Left kidney (tissue), 1 donor: ENCODE measurements at regions not wholly inside any gene's neighbourhood (a gene's known extent, or its start where the extent isn't known, plus 50 kb on each side); places are given as distances from the start of the nearest gene placed in this dataset.

Experiments used
- DNase-seq: peaks from one replicate; pipeline ENCODE4 v3.0.0-alpha.2; 2013

DNA sequence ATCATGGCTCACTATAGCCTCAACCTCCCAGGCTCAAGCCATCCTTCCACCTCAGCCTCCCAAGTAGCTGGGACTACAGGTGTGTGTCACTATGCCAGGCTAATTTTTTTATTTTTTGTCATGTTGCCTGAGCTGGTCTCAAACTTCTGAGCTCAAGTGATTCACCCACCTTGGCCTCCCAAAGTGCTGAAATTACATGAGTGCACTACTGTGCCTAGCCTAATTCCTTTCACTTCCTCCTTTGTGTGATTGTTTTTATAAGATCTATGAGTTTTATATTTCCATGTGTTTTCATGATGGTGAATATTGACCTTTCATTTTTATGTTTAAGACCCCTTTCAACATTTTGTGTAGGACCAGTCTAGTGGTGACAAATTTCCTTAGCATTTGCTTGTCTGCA lies 55.2 kb upstream of the IL12B start:
- DNase-seq = no peak

DNA sequence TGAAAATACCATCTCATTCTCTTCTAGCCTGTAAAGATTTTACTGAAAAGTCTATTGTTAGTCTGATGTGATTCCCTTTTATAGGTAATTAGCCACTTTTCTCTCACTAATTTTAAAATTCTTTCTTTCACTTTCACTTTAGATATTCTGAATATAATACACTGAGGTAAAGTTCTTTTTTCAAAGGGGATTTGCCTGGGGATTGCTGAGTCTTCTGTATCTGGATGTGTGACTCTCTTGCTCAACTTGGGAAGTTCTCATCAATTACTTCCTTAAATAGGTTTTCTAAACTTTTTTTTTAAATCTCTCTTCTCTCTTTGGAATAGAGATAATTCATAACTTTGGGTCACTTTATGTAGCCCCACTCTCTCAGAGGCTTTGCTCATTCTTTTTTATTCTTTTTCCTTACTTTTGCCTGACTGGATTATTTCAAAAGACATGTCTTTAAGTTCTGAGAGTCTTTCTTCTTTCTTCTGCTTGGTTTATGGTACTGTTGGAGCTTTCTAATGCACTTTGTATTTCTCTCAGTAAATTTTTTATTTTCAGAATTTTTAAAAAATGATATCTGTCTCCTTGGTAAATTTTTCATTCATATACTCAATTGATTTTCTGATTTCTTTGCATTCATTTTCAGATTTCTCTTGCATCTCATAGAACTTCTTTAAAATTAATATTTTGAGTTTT lies 55.9 kb upstream of the IL12B start:
- no peak for DNase-seq

DNA sequence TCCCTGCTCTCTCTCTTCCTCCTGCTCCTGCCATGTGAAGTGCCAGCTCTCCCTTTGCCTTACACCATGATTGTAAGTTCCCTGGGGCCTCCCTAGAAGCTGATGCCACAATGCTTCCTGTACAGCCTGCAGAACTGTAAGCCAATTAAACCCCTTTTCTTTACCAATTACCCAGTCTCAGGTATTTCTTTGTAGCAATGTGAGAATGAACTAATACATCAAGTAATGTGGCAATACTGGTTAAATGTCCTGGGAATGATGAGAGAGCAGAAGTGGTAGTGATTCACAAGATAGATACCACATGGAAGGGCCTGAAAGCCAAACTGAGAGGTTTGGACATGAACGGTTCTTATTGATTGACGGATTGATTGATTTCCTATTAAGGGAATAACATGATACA lies 62.6 kb upstream of the IL12B start:
- no peak for DNase-seq

DNA sequence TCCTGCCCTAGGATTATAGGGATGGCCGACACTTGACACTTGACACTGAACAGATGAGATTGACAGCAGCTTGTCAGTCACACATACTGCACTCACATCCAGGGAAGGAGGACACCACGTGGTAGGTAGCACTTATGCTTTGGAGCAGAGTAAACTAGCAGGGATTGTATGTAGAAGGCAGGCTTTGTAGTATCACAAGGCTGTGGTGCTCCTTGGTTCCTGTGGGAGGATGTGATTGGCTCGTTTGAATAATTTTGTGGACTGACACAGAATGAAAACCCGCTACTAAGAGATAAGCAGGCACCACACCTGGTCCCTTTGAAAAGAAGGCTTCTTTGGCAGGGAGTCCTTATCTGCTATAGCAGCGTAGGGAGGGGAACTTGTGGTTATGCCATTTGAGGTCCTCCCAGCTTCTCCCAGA lies 63.6 kb upstream of the IL12B start:
- DNase-seq = no peak

DNA sequence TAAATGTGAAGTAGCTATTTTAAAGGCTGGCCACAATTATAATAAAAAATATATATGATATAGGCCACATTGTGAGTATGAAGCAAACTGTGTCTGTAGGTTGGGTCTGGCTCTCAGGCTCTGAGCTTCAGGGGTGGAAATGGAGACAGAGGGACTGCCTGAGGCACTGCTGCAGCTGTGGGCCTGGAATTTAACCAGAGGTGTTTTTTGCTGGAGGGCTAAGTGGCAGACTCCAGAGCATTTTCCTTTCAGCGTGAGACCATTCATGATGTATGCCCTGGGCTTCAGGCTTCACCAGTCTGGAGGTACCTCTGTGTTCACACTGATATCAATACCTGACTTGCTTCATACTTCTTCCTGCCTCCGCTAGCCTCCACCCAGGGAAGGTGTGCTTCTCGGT lies 64.9 kb upstream of the IL12B start:
- DNase-seq = no peak

DNA sequence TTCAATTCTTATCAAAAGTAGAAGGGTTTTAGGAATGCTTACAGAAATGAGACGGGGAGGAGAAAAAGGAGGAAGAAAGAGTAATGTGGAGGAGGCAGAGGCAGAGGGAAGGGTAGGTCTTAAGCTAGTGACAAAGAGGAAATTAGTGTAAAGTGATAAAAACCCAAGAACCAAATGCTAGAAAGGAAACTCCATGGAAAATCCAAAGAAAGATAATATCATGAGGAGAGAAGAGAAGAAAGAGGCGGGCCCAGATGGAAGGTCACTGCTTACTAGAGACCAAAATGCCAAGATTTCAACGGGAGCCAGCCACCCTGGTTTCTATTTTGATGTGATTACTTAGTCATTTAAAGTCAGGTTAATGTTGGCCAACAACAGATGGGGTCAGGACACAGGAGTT lies 68.6 kb upstream of the IL12B start:
- no peak for DNase-seq

DNA sequence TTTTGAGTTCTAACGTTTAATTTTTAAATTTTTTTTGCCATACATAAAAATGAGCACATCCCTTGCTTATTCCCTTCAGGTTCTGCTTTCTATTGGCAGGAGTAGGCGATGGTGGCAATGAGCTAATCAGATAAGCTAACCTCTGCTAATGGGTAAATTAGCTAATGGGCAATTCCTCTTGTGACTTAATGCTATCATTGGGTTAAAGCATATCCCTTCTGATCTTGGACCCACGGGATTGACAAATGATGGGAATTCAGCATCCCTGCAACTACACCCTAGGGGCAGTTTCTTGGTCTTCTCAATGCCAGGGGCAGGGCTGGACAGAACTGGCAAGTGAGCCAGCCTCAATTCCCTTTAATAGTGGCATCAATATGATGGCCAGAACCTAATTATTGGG lies 70.2 kb upstream of the IL12B start:
- no peak for DNase-seq

DNA sequence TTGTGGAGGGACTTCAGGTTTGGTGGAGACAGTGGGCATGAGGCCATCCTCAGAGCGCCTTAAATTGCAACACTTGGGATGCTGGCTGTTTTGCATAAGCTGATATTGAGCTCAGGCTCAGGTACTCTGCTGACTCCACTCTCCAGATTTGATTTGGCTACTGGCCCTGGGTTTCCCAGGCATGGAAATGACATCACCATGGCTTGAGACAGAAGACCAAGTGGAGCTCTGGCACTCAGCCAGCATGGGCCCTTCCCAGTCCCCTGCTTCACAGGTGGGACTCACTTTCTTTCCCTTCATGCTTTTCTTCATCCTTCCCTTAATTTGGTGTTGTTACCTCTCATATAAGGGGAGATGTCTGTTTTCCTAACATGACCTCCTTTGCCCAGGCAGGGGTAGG lies 72.0 kb upstream of the IL12B start:
- no peak for DNase-seq

DNA sequence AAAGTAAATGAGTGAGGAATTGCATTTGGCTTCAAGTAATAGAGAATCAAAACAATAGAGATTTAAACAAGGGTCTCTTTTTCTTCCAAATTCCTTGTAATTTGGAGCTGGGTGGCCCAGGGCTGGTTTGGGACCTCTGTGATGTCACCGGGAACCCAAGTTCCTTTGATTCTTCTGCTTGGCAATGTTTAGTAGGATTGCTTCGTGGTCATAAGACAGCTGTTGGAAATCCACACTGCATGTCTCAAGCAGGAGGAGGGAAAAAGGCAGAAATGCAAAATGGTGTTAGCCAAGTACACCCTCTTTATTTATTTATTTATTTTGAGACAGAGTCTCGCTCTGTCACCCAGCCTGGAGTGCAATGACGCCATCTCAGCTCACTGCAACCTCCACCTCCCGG lies 72.6 kb upstream of the IL12B start:
- no peak for DNase-seq

DNA sequence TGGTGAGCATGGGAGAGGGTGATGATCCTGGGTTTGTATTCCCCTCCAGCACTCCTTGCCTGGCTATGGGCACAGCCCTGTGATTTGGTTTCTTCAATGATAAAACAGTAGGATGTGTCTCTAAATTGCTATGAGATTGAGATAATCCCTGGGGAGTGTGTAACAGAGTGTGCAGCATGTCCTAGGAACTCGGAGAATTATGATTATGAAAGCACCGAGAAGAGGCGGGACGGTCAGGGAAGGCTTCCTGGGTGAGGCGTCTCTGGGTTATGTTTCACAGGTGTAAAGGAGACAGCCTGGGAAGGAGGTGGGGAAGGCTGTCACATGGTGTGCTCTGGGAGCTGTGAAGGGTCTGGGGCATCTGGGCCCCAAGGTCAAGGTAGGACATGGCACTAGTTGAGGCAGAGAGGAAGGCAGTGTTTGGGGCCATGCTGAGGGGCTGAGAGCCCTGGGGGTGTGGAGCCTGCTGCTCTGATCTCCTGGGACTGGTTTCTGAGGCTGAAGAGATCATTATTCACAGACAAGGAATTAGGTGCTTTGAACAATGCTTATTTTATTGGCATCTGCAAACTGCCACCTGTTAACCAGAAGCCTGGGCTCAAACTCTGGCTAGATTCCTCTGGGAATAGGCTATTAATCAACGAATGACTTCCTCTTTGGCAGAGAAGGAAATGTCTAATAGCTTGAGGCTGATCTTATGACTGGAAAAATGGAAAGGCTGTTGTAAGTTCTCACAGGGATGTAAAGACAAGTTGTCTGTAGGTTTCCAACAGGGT lies 73.8 kb upstream of the IL12B start:
- no peak for DNase-seq

DNA sequence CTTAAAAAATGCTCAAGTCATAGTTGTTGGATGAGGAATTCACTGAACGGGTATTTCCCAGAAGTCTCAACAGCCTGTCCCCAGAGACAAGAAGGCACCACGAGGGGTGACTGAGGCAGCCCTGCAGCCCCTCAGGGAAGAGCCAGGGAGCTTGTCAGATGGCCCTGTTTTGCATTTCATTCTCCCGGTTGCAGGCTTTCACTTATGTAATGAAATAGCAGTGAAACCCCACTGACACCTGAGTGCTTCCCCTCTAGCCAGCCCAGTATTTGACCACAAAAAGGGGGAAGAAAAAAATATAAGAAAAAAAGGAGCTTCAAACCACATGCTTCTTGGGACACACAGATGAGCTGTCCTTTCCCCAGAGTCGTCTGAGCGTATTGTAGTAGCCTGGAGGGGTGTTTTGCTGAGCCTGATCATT lies 75.3 kb upstream of the IL12B start:
- no peak for DNase-seq

DNA sequence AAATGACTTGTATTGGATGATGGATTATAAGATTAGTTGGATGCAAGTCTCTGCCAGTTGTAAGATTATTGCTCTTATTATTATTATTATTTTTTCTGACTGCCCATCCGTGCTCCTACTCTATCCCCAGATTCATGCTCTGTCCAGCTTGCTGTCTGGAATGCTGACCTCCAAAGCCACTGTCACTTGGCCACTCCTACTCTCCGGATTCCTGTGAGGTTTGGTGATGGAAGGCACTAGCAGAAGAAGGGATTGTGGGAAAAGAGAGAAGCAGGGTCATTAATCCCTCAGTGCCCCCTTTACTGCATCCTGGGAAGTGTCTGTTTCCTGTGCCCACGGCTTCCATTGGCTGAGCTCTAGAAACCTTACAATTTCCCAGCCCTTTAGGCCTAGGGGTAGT lies 76.3 kb upstream of the IL12B start:
- no peak for DNase-seq

DNA sequence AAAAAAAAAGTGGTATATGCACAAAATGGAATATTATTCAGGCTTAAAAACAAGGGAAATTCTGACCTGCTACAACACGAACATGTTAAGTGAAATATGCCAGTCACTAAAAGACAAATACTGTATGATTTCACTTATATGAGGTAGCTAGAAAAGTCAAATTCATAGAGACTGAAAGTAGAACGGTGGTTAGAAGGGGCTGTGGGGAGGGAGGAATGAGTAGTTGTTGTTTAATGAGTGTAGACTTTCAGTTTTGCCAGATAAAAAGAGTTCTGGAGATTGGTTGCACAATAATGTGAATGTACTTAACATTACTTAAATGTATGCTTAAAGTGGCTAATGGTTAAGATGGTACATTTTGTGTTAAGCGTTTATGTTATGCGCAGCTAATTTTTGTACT lies 79.5 kb upstream of the IL12B start:
- DNase-seq = no peak

DNA sequence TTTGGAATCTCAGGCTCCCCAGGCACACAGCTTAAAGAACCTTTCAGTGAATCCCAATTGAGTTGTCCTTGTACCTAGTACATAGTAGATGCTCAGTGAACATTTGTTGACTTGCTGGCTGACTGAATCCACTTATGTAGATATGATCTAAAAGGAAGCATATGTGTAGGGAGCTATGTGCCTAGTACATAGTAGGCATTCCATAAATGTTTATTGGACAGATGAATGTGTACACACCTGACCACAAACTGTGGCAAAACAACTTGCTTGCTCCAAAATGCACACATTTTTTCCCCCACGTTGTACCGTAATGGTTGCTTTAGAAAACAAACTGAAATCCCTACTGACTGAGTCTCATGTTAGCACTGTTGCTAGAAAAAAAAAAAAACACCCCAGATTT lies 80.2 kb upstream of the IL12B start:
- no peak for DNase-seq

DNA sequence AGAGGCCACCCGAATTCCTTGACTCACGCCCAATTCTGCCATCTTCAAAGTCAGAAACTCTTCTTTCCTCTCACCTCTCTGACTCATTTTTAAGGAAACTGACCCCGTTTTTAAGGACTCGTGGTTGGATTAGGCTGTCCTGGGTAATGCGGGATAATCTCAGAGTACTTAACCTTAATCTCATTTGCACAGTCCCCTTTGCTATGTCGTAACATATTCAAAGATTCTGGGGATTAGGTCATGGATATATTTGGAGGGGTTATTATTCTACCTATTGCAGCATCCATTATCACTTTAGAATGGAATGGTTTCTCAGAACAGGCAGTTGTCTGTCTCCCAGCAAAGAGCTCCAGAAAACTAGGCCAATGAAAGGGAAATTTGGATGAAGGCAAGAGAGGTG lies 80.8 kb upstream of the IL12B start:
- no peak for DNase-seq

DNA sequence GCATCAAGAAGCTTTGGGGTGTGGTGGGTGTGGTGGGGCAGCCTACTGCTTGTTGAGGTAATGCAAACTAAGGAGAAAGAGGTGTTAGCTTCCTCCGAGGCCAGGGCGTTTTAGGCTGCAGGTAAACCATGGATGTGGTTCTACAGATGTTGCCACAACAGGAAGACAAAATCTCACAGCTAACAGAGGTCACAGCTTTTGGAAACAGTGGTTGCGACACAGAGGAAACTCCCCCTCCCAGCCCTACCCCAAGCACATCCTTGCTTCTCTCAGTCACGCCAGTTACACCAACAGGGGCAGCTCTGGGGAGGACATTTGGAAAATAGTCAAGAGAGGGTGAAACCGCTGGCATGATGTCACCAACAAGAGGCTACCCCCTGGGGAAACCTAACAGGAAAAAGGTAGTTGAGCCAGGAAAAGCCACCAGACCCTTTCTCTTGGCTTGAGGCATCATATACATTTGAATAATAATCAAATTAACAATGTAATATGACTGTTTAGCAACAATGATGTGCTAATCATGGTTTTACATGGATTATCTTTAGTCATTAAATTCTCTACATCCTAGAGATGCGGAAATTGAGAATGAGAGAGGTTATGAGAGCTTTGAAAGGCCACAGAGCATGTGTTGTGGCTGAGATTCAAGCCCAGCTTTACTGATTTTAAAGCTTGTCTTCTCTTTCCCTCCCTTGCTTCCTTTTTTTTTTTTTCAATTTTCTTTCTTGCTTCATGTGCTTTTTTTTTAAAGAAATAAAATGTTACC lies 82.2 kb upstream of the IL12B start:
- no peak for DNase-seq

DNA sequence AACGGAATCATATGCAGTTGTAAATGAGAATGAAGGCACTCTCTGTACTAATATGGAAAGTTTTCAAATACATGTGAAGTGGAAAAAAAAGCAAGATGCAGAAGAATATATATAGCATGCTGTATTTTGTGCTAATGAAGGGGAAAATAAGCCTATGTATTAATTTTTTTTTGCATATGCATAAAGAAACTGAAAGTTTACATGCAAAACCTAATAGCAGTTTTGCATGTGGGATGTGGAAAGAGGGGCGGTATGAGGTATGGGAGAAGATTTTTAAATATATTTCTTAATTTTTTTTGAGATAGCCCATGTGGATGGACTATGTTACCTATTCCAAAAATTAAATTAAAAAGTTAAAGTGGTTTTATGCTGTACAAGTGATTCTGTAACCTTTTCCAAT lies 83.7 kb upstream of the IL12B start:
- DNase-seq = no peak

DNA sequence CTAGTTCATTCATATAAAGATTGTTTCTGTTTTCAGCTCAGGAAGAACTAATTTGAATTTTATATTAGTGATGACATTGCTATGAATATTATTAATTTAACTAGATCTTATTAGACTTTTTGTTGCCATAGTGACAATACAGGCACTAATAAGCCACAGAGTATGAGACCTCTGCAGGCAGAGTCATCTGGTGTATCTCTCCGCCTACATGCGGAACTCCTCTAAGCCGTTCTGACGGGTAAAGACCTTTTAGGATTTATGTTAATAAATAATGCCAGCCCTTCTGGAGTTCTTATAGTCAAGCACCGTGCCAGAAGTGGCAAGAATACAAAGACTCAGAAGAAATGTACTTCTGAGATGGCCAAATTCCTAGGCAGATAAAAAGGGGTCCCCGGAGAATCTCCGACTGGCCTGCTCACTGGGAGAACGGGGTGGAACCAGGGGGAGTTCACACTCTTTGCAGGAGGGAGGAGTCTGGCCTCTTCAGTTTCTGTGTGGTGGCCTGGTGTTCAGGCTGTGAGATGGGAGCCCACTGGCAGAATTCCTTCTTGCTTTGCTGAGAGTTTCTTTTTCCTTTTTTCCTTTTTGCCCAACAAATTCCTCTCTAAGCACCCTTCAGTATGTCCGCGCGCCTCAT lies 85.1 kb upstream of the IL12B start:
- DNase-seq = peak; percentile 4

DNA sequence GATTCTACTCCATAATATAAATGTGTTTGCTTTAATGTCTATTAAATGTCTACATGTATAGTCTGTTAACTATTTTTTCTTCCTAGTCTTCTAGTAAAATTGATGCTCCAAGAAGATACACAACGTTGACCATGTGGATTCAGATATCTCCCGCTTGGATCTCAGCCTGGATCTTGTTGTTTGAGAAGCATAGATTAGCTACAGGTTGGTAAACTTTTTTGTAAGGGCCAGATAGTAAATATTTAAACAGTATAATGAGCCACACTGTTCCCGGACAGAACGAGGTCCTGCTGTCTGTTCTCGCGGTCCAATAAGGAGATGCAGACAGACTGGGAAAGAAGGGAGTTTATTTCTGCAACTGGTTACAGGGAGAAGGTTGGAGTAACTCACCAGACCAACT lies 86.2 kb upstream of the IL12B start:
- DNase-seq = no peak

DNA sequence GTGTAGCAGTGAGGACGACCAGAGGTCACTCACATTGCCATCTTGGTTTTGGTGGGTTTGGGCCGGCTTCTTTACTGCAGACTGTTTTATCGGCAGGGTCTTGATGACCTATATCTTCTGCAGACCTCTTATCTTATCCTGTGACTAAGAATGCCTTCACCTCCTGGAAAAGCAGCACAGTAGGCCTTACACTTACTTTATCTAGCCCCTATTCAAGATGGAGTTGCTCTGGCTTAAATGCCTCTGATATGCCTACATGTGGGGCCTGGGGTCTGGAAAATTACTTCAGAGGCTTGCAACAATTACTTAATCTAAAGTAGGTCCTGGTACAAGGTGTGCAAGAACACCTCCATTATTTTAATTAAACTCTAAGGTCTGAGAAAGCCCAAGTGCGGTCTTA lies 86.9 kb upstream of the IL12B start:
- no peak for DNase-seq

DNA sequence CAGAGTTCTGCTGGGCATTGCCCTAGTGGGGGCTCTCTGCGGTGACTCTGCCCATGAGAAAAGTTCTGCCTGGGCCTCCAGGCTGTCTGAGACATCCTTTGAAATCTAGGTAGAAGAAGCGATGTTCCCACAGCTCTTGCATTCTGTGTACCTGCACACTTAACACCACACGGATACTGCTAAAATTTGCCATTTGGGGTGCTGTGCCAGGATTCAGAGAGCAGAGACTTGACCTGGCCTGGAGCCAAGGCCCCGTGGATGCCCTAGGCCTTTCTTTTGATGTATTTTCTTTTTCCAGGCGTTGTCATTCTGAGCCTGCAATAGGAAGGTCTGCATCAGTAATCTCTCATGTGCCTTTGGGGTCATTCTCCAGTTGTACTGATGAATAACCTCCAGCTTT lies 89.3 kb upstream of the IL12B start:
- no peak for DNase-seq

DNA sequence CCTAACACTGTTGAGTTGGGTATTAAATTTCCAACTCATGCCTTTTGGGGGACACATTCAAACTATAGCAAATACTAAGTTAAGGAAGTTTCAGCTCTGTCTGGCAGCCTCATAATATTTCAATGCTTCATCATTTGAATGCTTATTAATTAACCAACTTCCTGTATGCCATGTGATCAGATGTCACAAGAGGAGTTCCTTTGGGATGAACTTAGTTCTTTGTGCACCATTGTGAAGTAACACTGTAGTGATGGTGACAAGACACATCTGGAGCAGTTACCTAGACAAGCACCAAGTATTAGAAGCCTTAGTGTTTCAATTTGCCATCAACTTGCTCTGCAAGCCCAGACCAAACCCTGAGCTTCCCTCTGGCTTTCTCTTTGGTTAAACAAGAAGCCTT lies 90.7 kb upstream of the IL12B start:
- DNase-seq = no peak

DNA sequence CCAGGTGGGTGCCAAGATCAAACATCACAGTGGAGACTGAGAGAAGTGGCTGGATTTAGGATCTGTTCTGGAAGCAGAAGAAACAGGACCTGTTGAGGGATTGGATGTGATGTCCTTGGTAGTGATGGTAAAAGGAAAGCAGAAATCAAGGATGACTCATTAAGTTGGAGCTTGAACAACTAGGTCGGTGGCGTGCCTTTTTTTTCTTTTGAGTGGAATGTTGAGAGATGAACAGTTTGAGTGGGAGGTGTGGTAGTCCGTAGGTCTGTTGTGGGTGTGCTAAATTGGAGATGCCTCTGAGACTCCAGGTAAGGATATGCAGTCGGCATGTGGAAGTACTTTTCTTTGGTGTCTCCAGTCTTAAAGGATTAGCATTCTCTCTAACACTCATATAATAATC lies 92.1 kb upstream of the IL12B start:
- no peak for DNase-seq
